Sigmoid colon (tissue), 4 donors: ENCODE measurements at regions not wholly inside any gene's neighbourhood (a gene's known extent, or its start where the extent isn't known, plus 50 kb on each side); places are given as distances from the start of the nearest gene placed in this dataset.

ENCODE experiments used
- CTCF ChIP-seq, 4 experiments: fragments of 450-650 bp in 3 of 4; fragments of 200-600 bp in 1 of 4; IDR thresholded peaks; one replicate each; pipeline ENCODE4 v1.5.1; 2016 to 2019; ENCODE audit warnings: antibody characterized with exemption in 4 of 4, mild to moderate bottlenecking in 3 of 4, moderate library complexity in 2 of 4
- POLR2A ChIP-seq, 2 donors: fragments of 450-650 bp; IDR thresholded peaks; one replicate each; pipeline ENCODE4 v1.6.1; 2016; ENCODE audit warnings: antibody characterized with exemption in 2 of 2, mild to moderate bottlenecking in 2 of 2, moderate library complexity in 2 of 2
- POLR2AphosphoS5 ChIP-seq, 4 donors: sonication (generic); formaldehyde crosslinking; IDR thresholded peaks; one replicate each; pipeline ENCODE4 v1.6.1; 2017; ENCODE audit warnings: antibody characterized with exemption in 4 of 4

- TF ChIP-seq CTCF (IDR thresholded peaks at IDR 0.05): no peak
- no peak for TF ChIP-seq POLR2A (IDR thresholded peaks at IDR 0.05)
- no peak for TF ChIP-seq POLR2AphosphoS5 (IDR thresholded peaks at IDR 0.05)
These were observed 1361.7 kb upstream of the CDH9 start for GRCh38 chr5:28400076-28400475.
